GM12801 (cell line): ENCODE measurements at regions not wholly inside any gene's neighbourhood (a gene's known extent, or its start where the extent isn't known, plus 50 kb on each side); places are given as distances from the start of the nearest gene placed in this dataset.

Experiments
- CTCF ChIP-seq: IDR thresholded peaks from one replicate; pipeline ENCODE4 v1.5.1; 2011; ENCODE audit warnings: control low read depth; ENCODE audit not compliant: insufficient read length; ENCODE audit errors: extremely low read depth

GRCh38 chr7:9874182-9874581, 1099.5 kb upstream of the PHF14 start:
- no peak for TF ChIP-seq CTCF

GRCh38 chr7:9876053-9876452, 1097.6 kb upstream of the PHF14 start:
- no peak for TF ChIP-seq CTCF

- no peak for TF ChIP-seq CTCF
Measured at GRCh38 chr7:9889554-9889953, 1084.1 kb upstream of the PHF14 start.

GRCh38 chr7:9890092-9890491, 1083.6 kb upstream of the PHF14 start:
- TF ChIP-seq CTCF = no peak

- TF ChIP-seq CTCF = no peak
Measured at GRCh38 chr7:9891056-9891455, 1082.6 kb upstream of the PHF14 start.

- TF ChIP-seq CTCF = no peak
Measured at GRCh38 chr7:9900339-9900738, 1073.3 kb upstream of the PHF14 start.

- no peak for TF ChIP-seq CTCF
Measured at GRCh38 chr7:9921326-9921725, 1052.3 kb upstream of the PHF14 start.
